Inferior parietal cortex (tissue), 1 donor: ENCODE measurements at regions not wholly inside any gene's neighbourhood (a gene's known extent, or its start where the extent isn't known, plus 50 kb on each side); places are given as distances from the start of the nearest gene placed in this dataset.

ENCODE experiments used
- DNase-seq: peaks from one replicate; pipeline ENCODE4 v3.0.0-alpha.2; 2016; ENCODE audit errors: extremely low spot score

- DNase-seq, result no peak
Measured at GRCh38 chr2:146817613-146818012, 1027.2 kb upstream of the ACVR2A start.

- no peak for DNase-seq
Measured at GRCh38 chr2:146814971-146815370, 1029.9 kb upstream of the ACVR2A start.

- DNase-seq, result no peak
Measured at GRCh38 chr2:146807568-146808168, 1037.2 kb upstream of the ACVR2A start.

- DNase-seq, result no peak
Measured at GRCh38 chr2:146806364-146807005, 1038.3 kb upstream of the ACVR2A start.

GRCh38 chr2:146804288-146804687 is 1040.5 kb upstream of the ACVR2A start:
- no peak for DNase-seq

GRCh38 chr2:146801886-146802285 is 1042.9 kb upstream of the ACVR2A start:
- no peak for DNase-seq

- no peak for DNase-seq
Measured at GRCh38 chr2:146786396-146786795, 1058.4 kb upstream of the ACVR2A start.

- DNase-seq, result no peak
Measured at GRCh38 chr2:146785101-146785500, 1059.7 kb upstream of the ACVR2A start.

- DNase-seq, result no peak
Measured at GRCh38 chr2:146784602-146785001, 1060.2 kb upstream of the ACVR2A start.

GRCh38 chr2:146777181-146777580 is 1067.6 kb upstream of the ACVR2A start:
- no peak for DNase-seq

- DNase-seq, result no peak
Measured at GRCh38 chr2:146776596-146776995, 1068.2 kb upstream of the ACVR2A start.

GRCh38 chr2:146771531-146771930 is 1073.3 kb upstream of the ACVR2A start:
- no peak for DNase-seq

GRCh38 chr2:146764301-146764700 is 1080.5 kb upstream of the ACVR2A start:
- no peak for DNase-seq

- DNase-seq, result no peak
Measured at GRCh38 chr2:146762786-146763185, 1082.0 kb upstream of the ACVR2A start.

GRCh38 chr2:146754606-146755005 is 1090.2 kb upstream of the ACVR2A start:
- no peak for DNase-seq

GRCh38 chr2:146748046-146748445 is 1096.8 kb upstream of the ACVR2A start:
- DNase-seq, result no peak

- DNase-seq, result no peak
Measured at GRCh38 chr2:146741260-146741659, 1103.6 kb upstream of the ACVR2A start.

- no peak for DNase-seq
Measured at GRCh38 chr2:146734821-146735190, 1110.0 kb upstream of the ACVR2A start.

- peak; percentile 77 for DNase-seq
Measured at GRCh38 chr2:146734042-146734820, 1110.6 kb upstream of the ACVR2A start.

- DNase-seq, result no peak
Measured at GRCh38 chr2:146730882-146731281, 1113.9 kb upstream of the ACVR2A start.

GRCh38 chr2:146721486-146721885 is 1123.3 kb upstream of the ACVR2A start:
- DNase-seq, result no peak

GRCh38 chr2:146720170-146720569 is 1124.7 kb upstream of the ACVR2A start:
- no peak for DNase-seq

GRCh38 chr2:146716591-146716990 is 1128.2 kb upstream of the ACVR2A start:
- DNase-seq, result no peak
